B cell (primary cell): ENCODE measurements at regions not wholly inside any gene's neighbourhood (a gene's known extent, or its start where the extent isn't known, plus 50 kb on each side); places are given as distances from the start of the nearest gene placed in this dataset.

Source experiments
- ATAC-seq: fragments of 200-7000 bp; cut with Tn5 transposase; one replicate; pipeline ENCODE4 v1.10.0; 2021; ENCODE audit warnings: low read depth, mild to moderate bottlenecking, moderate number of reproducible peaks, moderate library complexity
- CTCF ChIA-PET: fragments of 350-600 bp; sonication (Branson Sonifier 250); formaldehyde crosslinking; loops from one replicate; lab custom pipeline; 2021; ENCODE audit warnings: antibody characterized with exemption, inconsistent platforms; lab: Charles Lee
- POLR2A ChIA-PET: fragments of 350-600 bp; sonication (Branson Sonifier 250); formaldehyde crosslinking; loops from one replicate; lab custom pipeline; 2021; ENCODE audit warnings: antibody characterized with exemption; lab: Charles Lee
- DNase-seq: peaks from one replicate; pipeline ENCODE4 v3.0.0; 2013
- H2AFZ ChIP-seq: 2 replicates; pipeline ENCODE4 v1.6.1; 2012; ENCODE audit warnings: mild to moderate bottlenecking, low read depth, low read length; ENCODE audit not compliant: insufficient read depth, poor library complexity, severe bottlenecking
- H3K27ac ChIP-seq, 2 donors: 1 replicate in 1 of 2; 2 replicates in 1 of 2; pipeline ENCODE4 v1.5.1; 2012 to 2013; ENCODE audit warnings: low read length in 2 of 2, mild to moderate bottlenecking in 2 of 2, moderate library complexity in 1 of 2
- H3K27me3 ChIP-seq, 4 experiments: fragments of 200-600 bp in 1 of 4; sonication (generic) in 1 of 4; replicated peaks in 1 of 4; 1 replicate in 2 of 4; 2 replicates in 2 of 4; pipeline versions ENCODE4 v1.6.1 to v1.7.0; 2013 to 2016; ENCODE audit warnings: low read length in 3 of 4, mild to moderate bottlenecking in 2 of 4, mixed read lengths in 1 of 4, moderate library complexity in 1 of 4; ENCODE audit not compliant: insufficient read depth in 4 of 4, control insufficient read depth in 3 of 4; ENCODE audit errors: control extremely low read depth in 1 of 4
- H3K36me3 ChIP-seq, 2 experiments: replicated peaks in 1 of 2; 1 replicate in 1 of 2; 2 replicates in 1 of 2; pipeline versions ENCODE4 v1.6.1 to v1.7.1; 2013; ENCODE audit warnings: low read length in 1 of 2; ENCODE audit not compliant: insufficient read depth in 2 of 2, control insufficient read depth in 1 of 2; ENCODE audit errors: control extremely low read depth in 1 of 2, extremely low read depth in 1 of 2
- H3K4me1 ChIP-seq, 2 donors: fragments of 200-600 bp in 1 of 2; sonication (generic) in 1 of 2; 1 replicate in 1 of 2; 2 replicates in 1 of 2; pipeline versions ENCODE4 v1.5.1 to v1.6.1; 2013 to 2017; ENCODE audit warnings: low read length in 2 of 2; ENCODE audit not compliant: control insufficient read depth in 2 of 2, insufficient read depth in 2 of 2
- H3K4me2 ChIP-seq: replicated peaks from 2 replicates; pipeline ENCODE3; 2012; ENCODE audit warnings: mild to moderate bottlenecking, low read depth, low read length; ENCODE audit not compliant: poor library complexity, severe bottlenecking
- H3K4me3 ChIP-seq, 5 experiments: fragments of 200-600 bp in 1 of 5; sonication (generic) in 1 of 5; 1 replicate in 3 of 5; 2 replicates in 2 of 5; pipeline versions ENCODE4 v1.5.1 to v1.7.0; 2011 to 2016; ENCODE audit warnings: low read length in 4 of 5, mild to moderate bottlenecking in 4 of 5, low read depth in 2 of 5, control low read depth in 1 of 5, moderate library complexity in 1 of 5; ENCODE audit not compliant: insufficient read depth in 1 of 5; ENCODE audit errors: control extremely low read depth in 1 of 5, extremely low read depth in 1 of 5
- H3K79me2 ChIP-seq: fragments of 200-600 bp; sonication (generic); one replicate; pipeline ENCODE4 v1.6.0; 2016; ENCODE audit warnings: low read length; ENCODE audit not compliant: control insufficient read depth, insufficient read depth
- H3K9ac ChIP-seq: fragments of 200-600 bp; sonication (generic); 2 replicates; pipeline ENCODE4 v1.6.1; 2017; ENCODE audit warnings: mild to moderate bottlenecking, low read length, moderate library complexity
- H3K9me3 ChIP-seq, 3 donors: one replicate each; pipeline versions ENCODE4 v1.6.1 to v1.7.1; 2013; ENCODE audit warnings: low read length in 2 of 3; ENCODE audit not compliant: control insufficient read depth in 2 of 3, insufficient read depth in 1 of 3; ENCODE audit errors: control extremely low read depth in 1 of 3
- H4K20me1 ChIP-seq: 2 replicates; pipeline ENCODE4 v1.6.0; 2012; ENCODE audit warnings: mild to moderate bottlenecking, low read length; ENCODE audit not compliant: insufficient read depth, control insufficient read depth, poor library complexity, severe bottlenecking
- H3K27ac Mint-ChIP-seq: one replicate; pipeline ENCODE4 v1.8.0; 2021; ENCODE audit warnings: mixed read lengths
- H3K27me3 Mint-ChIP-seq: one replicate; pipeline ENCODE4 v1.8.0; 2021; ENCODE audit warnings: mixed read lengths
- H3K4me1 Mint-ChIP-seq: one replicate; pipeline ENCODE4 v1.8.0; 2021; ENCODE audit warnings: mixed read lengths
- H3K4me3 Mint-ChIP-seq: one replicate; pipeline ENCODE4 v1.8.0; 2021; ENCODE audit warnings: mixed read lengths
- H3K9me3 Mint-ChIP-seq: one replicate; pipeline ENCODE4 v1.8.0; 2022; ENCODE audit warnings: mixed read lengths; ENCODE audit not compliant: insufficient read depth
- EZH2 ChIP-seq: IDR thresholded peaks from 2 replicates; pipeline ENCODE4 v1.6.1; 2012; ENCODE audit warnings: borderline replicate concordance, low read depth, mild to moderate bottlenecking, moderate library complexity, low read length; ENCODE audit not compliant: insufficient read depth, poor library complexity, severe bottlenecking
- WGBS: methylation state at CpG from one replicate; pipeline ENCODE4 v1.1.5; 2013; ENCODE audit warnings: missing lambda C conversion rate; ENCODE audit not compliant: insufficient coverage; 5-methylcytosine and 5-hydroxymethylcytosine counted together
- intact Hi-C: fragments of 100-400 bp; cut with micrococcal nuclease; formaldehyde crosslinking; loops from one replicate; pipeline ENCODE4 v1.10.0; 2022
- TF ChIP-seq, protein P1 (sequence below): fragments of 200-600 bp; IDR thresholded peaks from one replicate; pipeline ENCODE4 v1.8.0; 2022; ENCODE audit warnings: antibody characterized with exemption, mild to moderate bottlenecking

DNA sequence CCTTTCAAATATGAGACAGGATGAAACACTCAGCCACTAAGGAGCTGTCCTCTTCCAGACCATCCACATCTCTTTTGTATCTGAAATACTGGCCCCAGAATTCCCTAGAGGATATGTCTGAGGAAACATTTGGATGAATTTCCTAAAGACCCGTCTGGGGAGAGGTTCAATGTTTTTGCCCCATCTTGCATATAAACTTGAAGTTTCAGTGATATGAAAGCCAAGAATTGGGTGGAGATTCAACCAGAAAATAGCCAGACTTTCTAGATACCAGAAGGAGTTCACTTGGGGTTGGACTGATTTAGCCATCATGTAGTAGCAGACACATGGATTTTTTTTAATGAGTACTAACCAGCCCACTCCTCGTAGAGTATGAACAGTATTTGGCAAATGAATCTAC, 182.0 kb downstream of the PLPP3 start:
- intact Hi-C loops = no loop called here
- ChIA-PET POLR2A (no interaction called here), CTCF (interaction anchor here (0.6 to 2.0 kb wide), 3 partner anchors 14 to 1453 kb away, joined by 4 to 5 read pairs (median 4); no protein-coding TSS in a partner anchor)
- H3K27me3 Mint-ChIP-seq = no peaks in the 10 kb centered on the region
- TF ChIP-seq, protein P1, sequence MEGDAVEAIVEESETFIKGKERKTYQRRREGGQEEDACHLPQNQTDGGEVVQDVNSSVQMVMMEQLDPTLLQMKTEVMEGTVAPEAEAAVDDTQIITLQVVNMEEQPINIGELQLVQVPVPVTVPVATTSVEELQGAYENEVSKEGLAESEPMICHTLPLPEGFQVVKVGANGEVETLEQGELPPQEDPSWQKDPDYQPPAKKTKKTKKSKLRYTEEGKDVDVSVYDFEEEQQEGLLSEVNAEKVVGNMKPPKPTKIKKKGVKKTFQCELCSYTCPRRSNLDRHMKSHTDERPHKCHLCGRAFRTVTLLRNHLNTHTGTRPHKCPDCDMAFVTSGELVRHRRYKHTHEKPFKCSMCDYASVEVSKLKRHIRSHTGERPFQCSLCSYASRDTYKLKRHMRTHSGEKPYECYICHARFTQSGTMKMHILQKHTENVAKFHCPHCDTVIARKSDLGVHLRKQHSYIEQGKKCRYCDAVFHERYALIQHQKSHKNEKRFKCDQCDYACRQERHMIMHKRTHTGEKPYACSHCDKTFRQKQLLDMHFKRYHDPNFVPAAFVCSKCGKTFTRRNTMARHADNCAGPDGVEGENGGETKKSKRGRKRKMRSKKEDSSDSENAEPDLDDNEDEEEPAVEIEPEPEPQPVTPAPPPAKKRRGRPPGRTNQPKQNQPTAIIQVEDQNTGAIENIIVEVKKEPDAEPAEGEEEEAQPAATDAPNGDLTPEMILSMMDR = no peak
- no peak for TF ChIP-seq EZH2
- H3K36me3 ChIP-seq = no peaks in the 10 kb centered on the region
- no peak overlapping the region for H2AFZ ChIP-seq
- H3K9ac ChIP-seq = no peak overlapping the region
- H3K4me2 ChIP-seq = no peak overlapping the region
- H3K9me3 ChIP-seq = peaks cover 0 to 2% (median 0%) of the 10 kb centered on the region in 3 donors
- no peak overlapping the region for H3K27ac Mint-ChIP-seq
- no peak for DNase-seq
- no peaks in the 10 kb centered on the region for H3K27me3 ChIP-seq
- H3K27ac ChIP-seq = no peak overlapping the region
- no CpG with 5 or more reads among the region's 2 CpGs for WGBS
- H4K20me1 ChIP-seq = no peaks in the 10 kb centered on the region
- H3K9me3 Mint-ChIP-seq = no peaks in the 10 kb centered on the region
- H3K4me1 ChIP-seq = peaks cover 21 to 22% of the 10 kb centered on the region in 2 donors
- H3K79me2 ChIP-seq = no peaks in the 10 kb centered on the region
- H3K4me3 Mint-ChIP-seq = no peak overlapping the region
- H3K4me3 ChIP-seq = no peak overlapping the region
- no peak for ATAC-seq
- H3K4me1 Mint-ChIP-seq = peaks cover 19% of the 10 kb centered on the region

DNA sequence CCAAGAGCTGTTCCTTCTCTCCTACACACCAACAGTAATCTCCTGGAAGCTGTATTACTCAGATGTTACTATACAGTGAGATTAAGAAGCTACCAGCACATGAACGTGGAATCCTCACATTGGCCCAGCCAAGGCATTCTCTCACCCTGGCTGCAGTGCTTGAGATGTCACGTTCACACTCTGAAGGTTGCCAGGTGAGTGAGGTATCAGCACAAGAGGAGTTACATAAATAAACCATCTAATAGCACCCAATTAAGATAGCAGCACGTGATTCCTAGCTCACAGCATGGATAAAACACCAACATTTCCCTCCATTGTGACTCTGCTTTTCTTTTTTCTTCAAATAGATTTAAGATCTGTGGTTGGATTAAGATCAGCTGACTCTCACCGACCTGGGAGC, 182.8 kb downstream of the PLPP3 start:
- H3K79me2 ChIP-seq = no peaks in the 10 kb centered on the region
- DNase-seq (no peak), ATAC-seq (no peak)
- no peak for TF ChIP-seq EZH2
- TF ChIP-seq, protein P1 = no peak
- no peaks in the 10 kb centered on the region for H3K27me3 Mint-ChIP-seq
- ChIA-PET POLR2A (no interaction called here), CTCF (interaction anchor here (1.7 kb wide), 1 partner anchor 14 kb away, joined by 4 read pairs; no protein-coding TSS in a partner anchor)
- WGBS = 81% methylated on average over 3 of the region's 4 CpGs
- intact Hi-C loops = no loop called here
- H3K27ac ChIP-seq = no peak overlapping the region
- H3K4me3 ChIP-seq = no peak overlapping the region
- no peaks in the 10 kb centered on the region for H3K27me3 ChIP-seq
- H3K9me3 Mint-ChIP-seq = no peaks in the 10 kb centered on the region
- H3K9ac ChIP-seq = no peak overlapping the region
- H3K36me3 ChIP-seq = no peaks in the 10 kb centered on the region
- no peak overlapping the region for H3K27ac Mint-ChIP-seq
- peaks cover 12% of the 10 kb centered on the region for H3K4me1 Mint-ChIP-seq
- no peak overlapping the region for H3K4me3 Mint-ChIP-seq
- H3K4me1 ChIP-seq = peaks cover 13 to 14% of the 10 kb centered on the region in 2 donors
- no peak overlapping the region for H3K4me2 ChIP-seq
- no peaks in the 10 kb centered on the region for H4K20me1 ChIP-seq
- peaks cover 0 to 2% (median 0%) of the 10 kb centered on the region in 3 donors for H3K9me3 ChIP-seq
- H2AFZ ChIP-seq = no peak overlapping the region
